ENCODE measurements at regions not wholly inside any gene's neighbourhood (a gene's known extent, or its start where the extent isn't known, plus 50 kb on each side); places are given as distances from the start of the nearest gene placed in this dataset.

DNA sequence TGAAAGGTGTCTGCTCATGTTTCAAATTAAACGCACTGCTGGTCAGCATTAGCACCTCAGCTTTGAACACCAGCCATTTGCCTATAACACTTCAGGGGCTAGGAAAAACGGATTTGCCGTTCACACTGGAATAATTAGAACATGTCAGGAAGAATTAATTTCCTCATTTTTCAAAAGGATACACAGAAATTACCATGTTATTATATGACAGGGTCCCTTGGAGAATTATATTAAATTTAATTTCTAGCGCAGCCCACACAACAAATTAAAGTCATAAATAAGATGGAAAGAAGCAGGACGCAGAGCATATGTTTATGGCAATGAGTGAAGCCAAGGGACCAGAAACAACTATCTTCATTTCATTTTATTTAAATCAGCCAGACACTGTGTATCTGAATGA, 83.8 kb upstream of the SOX6 start:
- TF ChIP-seq TARDBP (IDR thresholded peaks at IDR 0.05) (no peak), SP1 (IDR thresholded peaks at IDR 0.05) (no peak), FOXM1 (IDR thresholded peaks at IDR 0.05; ENCODE audit: borderline replicate concordance) (no peak), HDGF (IDR thresholded peaks at IDR 0.05; ENCODE audit: borderline replicate concordance) (no peak), FOXK2 (IDR thresholded peaks at IDR 0.05) (no peak), L3MBTL2 (conservative IDR thresholded peaks at IDR 0.05) (no peak), ARNT (IDR thresholded peaks at IDR 0.05) (no peak)
- TF ChIP-seq, protein P1, sequence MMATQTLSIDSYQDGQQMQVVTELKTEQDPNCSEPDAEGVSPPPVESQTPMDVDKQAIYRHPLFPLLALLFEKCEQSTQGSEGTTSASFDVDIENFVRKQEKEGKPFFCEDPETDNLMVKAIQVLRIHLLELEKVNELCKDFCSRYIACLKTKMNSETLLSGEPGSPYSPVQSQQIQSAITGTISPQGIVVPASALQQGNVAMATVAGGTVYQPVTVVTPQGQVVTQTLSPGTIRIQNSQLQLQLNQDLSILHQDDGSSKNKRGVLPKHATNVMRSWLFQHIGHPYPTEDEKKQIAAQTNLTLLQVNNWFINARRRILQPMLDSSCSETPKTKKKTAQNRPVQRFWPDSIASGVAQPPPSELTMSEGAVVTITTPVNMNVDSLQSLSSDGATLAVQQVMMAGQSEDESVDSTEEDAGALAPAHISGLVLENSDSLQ (IDR thresholded peaks at IDR 0.05) = no peak
